GM19455 (cell line): ENCODE measurements at regions not wholly inside any gene's neighbourhood (a gene's known extent, or its start where the extent isn't known, plus 50 kb on each side); places are given as distances from the start of the nearest gene placed in this dataset.
A peak's percentile ranks its signal among the peaks of the same experiment; 100 is the strongest.

Experiments used
- ATAC-seq: cut with Tn5 transposase; IDR thresholded peaks from one replicate; pipeline ENCODE4 v1.9.1; 2021; ENCODE audit not compliant: unreplicated experiment

DNA sequence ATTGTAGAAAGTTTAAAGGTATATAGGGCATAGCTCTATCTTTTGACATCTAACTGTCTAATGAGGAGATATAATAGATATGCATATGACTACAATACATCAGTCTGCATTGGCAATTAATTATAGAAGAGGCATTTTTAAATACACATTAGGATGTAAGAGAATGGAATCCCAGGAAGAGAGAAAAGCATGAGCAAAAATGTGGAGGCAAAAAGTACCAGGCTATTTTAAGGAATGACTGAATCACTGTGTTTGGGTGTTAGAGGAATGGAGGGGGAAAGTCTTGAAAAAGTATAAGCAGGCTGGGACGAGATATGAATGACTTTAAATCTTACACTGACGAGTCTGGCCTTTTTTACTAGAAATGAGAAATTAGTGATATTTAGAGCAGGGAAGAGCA lies 138.4 kb upstream of the ZNF462 start:
- no peak for ATAC-seq

DNA sequence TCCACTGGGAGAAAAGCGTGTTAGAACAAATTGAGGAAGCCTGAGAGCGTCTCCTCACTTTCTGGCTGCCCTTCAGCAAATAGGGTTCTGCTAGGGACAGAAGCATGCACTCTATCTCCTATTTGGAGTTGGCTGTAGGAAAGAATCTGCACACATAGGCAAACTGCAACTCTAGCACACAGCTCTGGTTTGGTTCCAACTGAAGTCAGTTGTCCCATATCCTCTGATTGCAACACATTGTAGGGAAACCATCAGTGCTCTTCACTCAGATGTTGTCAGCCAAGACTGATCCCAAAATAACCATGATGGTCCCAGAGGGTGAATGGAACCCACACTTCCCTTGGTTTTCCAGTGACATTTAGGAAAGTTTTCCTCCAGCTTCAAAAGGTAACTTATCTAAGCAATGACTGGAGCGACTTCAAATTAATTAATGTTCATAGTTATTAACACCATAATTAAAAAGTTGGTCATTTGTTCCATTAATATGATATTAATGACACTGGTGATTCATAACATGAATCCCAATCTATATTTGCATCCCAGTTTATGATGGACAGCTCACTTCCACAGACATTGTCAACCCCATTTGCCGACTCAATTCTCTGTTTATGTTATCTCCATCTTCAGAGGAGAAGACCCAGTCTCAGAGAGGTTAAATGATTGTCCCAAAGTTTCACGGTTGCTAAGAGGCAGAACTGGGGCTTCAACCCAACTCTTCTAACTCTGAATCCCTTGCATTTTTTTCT lies 136.7 kb upstream of the ZNF462 start:
- no peak for ATAC-seq

DNA sequence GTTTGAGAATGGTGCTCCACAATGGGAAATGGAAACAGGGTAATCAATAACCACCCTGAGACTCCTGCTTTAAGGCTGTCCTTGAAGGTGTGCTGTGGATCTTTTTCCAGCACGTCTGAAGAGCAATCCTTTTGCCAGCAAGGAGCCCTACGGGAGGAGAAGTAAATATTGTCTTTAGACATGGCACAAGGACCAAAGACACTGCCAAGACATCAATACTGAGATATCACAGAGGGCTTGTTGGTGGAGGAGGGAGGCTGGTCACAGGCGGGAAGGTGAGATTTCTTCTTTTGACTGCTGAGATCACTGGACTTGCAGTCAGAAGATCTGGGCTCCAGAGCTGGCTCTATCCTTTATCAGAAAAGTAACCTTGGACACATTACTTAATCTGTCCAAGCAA lies 135.0 kb upstream of the ZNF462 start:
- ATAC-seq, result no peak

DNA sequence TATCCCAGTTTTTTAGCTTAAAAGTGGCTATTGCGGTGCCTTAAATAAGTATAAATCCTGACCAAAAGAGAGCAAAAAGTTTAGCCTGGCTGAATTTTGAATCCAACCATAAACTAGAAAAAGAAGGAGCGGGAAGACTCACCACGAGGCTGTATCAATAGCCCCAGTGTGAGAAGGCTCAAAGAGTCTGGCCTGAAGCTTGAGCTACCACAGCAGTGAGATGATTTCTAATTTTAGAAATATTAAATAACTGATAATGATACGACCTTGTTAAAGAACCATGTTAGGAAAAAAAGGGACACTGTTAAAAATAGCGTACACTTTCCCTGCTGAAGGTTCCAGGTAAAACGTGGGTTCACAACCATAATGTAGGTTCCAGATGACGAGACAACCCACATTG lies 134.1 kb upstream of the ZNF462 start:
- no peak for ATAC-seq

GRCh38 chr9:106731910-106732309 lies 131.1 kb upstream of the ZNF462 start:
- no peak for ATAC-seq

GRCh38 chr9:106733828-106734380 lies 129.1 kb upstream of the ZNF462 start:
- ATAC-seq, result no peak

GRCh38 chr9:106737516-106737915 lies 125.5 kb upstream of the ZNF462 start:
- no peak for ATAC-seq

DNA sequence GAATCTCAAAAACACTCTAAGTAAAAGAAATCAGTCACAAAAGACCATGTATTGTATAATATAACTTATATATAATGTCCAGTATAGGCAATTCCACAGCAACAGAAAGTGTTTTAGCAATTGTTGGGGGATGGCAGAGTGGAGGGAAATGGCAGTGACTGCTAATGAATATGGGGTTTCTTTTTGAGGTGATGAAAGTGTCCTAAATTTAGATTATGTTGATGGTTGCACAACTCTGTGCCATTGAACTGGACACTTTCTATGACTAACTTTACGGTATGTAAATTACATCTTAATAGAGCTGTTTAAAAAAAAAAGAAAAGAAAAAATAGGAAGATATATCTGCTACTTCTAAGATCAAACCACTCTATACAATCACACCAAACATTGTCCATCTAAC lies 124.9 kb upstream of the ZNF462 start:
- no peak for ATAC-seq

DNA sequence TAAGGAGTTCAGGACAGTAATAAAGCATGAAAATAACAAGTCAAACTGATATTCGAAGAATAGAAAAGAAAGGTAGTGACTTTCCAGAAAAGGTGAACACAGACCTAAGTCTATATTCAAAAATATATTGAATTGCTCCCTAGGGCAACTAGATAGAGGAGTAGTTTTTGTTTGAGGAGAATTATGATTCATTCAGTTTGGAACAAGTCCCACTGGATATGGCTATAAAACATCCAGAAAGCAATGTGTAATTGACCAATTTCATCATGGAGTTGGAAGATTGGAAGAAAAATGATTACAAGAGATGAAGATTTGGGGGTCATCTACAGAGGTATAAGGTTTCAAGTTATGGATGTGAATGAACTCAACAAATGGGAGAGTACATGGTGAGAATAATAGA lies 117.5 kb upstream of the ZNF462 start:
- ATAC-seq, result no peak

- ATAC-seq, result no peak
Observed at GRCh38 chr9:106745876-106746275, 117.1 kb upstream of the ZNF462 start.

DNA sequence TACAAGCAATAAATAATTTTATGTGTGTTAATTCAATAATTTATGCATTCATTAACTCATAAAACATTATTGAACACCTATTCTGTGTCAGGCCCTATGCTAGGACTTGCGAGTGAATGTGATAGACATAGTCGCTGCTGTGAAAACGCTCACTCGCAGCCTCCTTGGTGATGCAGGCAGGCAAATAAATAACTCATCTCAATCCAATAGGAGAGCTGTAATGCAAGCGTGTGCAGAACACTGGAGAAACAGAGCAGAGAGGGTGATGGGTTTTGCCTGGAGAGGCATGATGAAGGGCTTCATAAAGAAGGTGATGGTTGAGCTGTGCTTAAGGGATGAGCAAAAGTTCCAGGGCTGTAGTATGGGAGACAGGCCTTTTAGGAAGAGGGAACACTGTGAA lies 111.3 kb upstream of the ZNF462 start:
- no peak for ATAC-seq

GRCh38 chr9:106752581-106752980 lies 110.4 kb upstream of the ZNF462 start:
- no peak for ATAC-seq

GRCh38 chr9:106753155-106753671 lies 109.8 kb upstream of the ZNF462 start:
- peak; percentile 86 for ATAC-seq

DNA sequence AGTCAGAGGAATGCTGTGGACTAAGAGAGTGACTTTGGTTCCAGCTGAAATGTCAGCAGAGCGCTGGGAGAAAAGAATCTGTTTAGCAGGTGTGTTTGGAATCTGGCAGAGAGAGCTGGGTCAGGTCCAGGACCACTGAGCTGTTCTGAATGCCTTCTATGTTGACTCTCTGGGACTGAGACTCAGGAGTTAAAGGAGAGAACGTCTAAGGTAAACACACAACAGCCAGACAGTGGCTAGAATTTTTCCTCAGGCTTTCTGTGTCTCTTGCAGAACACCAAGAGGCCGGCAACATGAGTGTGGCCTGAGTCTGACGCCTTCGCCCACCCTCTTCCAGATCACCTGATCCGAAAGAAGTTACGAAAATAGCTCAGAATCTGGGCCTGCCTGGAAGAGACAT lies 107.2 kb upstream of the ZNF462 start:
- ATAC-seq, result no peak

DNA sequence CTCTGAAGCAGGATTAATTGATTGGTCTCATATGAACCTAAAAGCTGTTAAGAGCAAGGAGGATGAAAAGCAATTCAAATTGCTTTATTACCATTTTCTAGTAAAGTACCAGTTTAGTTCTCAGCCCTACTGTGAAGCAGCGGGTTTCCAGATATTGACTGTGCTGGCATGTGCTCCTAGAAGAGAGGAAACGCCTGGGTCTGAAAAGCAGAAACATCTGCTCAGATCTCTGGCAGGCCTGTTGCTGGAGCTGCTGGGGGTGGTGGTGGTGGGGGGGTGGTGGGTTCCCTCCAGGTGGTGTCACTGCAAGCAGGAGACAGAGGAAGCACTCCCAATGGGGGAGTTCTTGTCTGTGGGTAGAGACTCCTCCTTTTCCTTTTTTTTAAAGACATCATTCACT lies 105.5 kb upstream of the ZNF462 start:
- no peak for ATAC-seq

DNA sequence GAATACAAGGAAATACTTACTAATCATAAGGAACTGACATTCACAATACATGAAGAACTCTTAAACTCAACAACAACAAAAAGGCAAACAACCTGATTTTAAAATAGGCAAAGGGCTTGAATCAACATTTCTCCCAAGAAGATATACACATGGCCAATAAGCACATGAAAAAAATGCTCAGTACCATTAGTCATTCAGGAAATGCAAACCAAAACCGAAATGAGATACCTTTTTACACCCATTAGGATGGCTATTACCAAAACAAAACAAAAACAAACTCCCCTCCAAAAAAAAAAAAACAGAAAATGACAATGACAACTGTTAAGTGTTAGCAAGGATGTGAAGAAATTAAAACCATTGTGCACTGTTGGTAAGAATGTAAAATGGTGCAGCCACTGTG lies 104.1 kb upstream of the ZNF462 start:
- ATAC-seq, result peak; percentile 97

- ATAC-seq, result no peak
Observed at GRCh38 chr9:106761493-106761892, 101.5 kb upstream of the ZNF462 start.

DNA sequence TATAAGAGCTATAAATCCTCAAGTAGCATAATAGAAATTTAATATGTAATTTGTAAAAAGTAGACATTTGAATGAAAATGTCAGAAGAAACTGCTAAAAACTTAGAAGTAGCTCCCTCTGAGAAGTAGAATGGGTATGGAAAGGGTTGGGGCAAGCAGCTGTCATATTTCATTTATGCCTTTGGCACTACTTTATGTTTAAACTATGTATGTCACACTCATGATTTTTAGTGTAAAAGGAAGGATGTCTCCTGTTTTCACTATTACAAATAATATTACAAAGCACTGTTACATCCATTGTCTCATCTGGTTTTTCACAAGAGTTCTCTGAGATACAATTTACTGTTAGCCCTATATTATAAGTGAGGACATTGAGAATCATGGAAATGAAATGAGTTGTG lies 96.3 kb upstream of the ZNF462 start:
- ATAC-seq, result no peak

GRCh38 chr9:106769331-106769730 lies 93.6 kb upstream of the ZNF462 start:
- ATAC-seq, result no peak

GRCh38 chr9:106771608-106772007 lies 91.4 kb upstream of the ZNF462 start:
- ATAC-seq, result no peak

GRCh38 chr9:106772523-106773290 lies 90.3 kb upstream of the ZNF462 start:
- ATAC-seq, result no peak

DNA sequence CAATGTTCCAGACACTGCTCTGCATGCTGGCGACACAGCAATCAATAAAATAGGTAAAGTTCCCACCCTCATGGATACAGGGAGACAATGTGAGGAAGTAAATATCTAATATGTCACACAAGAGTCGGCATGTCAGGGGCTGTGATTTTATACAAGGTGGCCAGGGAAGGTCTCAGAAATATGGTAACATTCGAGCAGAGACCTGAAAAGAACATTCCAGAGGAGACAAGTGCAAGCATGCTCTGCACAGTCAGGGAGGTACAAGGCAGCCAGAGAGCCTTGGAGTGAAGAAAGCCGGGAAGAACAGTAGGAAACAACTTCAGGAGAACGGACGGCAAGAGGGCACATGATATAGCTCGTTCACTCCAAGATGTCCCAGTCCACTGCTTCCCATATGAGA lies 89.2 kb upstream of the ZNF462 start:
- no peak for ATAC-seq
